Epithelial cell of esophagus (primary cell): ENCODE measurements at regions not wholly inside any gene's neighbourhood (a gene's known extent, or its start where the extent isn't known, plus 50 kb on each side); places are given as distances from the start of the nearest gene placed in this dataset.
A peak's percentile ranks its signal among the peaks of the same experiment; 100 is the strongest.
"Not testable (repeated sequence)": the region's sequence is repeated elsewhere in the genome, so short reads cannot be mapped to it uniquely, and the experiment has no call there.

ENCODE experiments used
- DNase-seq: peaks from one replicate; pipeline ENCODE4 v3.0.0; 2010; ENCODE audit warnings: low read depth
- H3K4me3 ChIP-seq: 2 replicates; pipeline ENCODE4 v1.5.1; 2011; ENCODE audit warnings: mild to moderate bottlenecking, low read length, control low read depth
- TF ChIP-seq, protein P1 (sequence below): IDR thresholded peaks from 2 replicates; pipeline ENCODE4 v1.5.1; 2011; ENCODE audit warnings: low read depth, mild to moderate bottlenecking, low read length, control low read depth, inconsistent platforms; ENCODE audit not compliant: insufficient read depth; ENCODE audit errors: missing control alignments

DNA sequence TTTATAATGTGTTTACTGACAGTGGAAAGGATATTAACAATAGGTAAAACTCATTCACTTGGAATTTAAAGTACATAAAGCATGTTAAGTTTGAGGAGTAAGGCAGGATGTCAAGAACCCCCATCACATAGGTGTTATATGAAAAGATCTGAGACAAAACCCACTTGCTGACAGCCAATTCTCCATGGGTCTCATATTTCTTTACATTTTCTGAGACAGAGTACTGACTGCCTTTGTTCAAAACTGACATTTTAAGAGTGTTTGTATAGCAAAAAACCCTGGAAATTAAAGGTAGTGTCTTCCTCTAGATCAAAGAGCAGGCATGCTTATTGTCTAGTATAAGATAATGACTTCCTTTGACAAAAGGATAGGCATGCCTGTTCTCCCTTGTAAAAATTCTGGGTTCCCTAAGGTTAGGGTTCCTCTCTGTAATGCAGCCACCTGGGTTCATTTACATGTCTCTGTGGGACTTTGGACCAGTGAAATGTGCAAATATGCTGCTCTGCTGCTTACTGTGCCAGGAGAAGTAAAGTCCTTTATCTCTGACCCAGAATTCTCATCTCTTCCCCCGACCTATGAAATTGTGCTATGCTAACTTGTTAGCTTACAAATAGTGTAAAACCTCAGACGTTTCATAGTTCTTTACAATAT is 123.6 kb downstream of the PCDH18 start:
- no peak for DNase-seq
- TF ChIP-seq, protein P1, sequence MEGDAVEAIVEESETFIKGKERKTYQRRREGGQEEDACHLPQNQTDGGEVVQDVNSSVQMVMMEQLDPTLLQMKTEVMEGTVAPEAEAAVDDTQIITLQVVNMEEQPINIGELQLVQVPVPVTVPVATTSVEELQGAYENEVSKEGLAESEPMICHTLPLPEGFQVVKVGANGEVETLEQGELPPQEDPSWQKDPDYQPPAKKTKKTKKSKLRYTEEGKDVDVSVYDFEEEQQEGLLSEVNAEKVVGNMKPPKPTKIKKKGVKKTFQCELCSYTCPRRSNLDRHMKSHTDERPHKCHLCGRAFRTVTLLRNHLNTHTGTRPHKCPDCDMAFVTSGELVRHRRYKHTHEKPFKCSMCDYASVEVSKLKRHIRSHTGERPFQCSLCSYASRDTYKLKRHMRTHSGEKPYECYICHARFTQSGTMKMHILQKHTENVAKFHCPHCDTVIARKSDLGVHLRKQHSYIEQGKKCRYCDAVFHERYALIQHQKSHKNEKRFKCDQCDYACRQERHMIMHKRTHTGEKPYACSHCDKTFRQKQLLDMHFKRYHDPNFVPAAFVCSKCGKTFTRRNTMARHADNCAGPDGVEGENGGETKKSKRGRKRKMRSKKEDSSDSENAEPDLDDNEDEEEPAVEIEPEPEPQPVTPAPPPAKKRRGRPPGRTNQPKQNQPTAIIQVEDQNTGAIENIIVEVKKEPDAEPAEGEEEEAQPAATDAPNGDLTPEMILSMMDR = no peak
- no peak overlapping the region for H3K4me3 ChIP-seq

DNA sequence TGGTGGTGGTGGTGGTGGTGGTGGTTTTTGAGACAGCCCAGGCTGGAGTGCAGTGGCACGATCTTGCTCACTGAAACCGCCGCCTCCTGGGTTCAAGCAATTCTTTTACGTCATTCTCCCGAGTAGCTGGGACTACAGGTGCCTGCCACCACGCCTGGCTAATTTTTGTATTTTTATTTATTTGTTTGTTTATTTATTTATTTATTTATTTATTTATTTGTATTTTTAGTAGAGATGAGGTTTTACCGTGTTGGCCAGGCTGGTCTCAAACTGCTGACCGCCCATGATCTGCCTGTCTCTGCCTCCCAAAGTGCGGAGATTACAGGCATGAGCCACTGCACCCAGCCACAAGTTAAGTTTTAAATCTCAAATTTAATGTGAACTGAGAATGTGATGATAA is 126.5 kb downstream of the PCDH18 start:
- not testable (repeated sequence) for H3K4me3 ChIP-seq, DNase-seq

- no peak for DNase-seq
- H3K4me3 ChIP-seq = no peak overlapping the region
- TF ChIP-seq, protein P1 = no peak
These were observed 138.3 kb downstream of the PCDH18 start for GRCh38 chr4:137394018-137394417.

DNA sequence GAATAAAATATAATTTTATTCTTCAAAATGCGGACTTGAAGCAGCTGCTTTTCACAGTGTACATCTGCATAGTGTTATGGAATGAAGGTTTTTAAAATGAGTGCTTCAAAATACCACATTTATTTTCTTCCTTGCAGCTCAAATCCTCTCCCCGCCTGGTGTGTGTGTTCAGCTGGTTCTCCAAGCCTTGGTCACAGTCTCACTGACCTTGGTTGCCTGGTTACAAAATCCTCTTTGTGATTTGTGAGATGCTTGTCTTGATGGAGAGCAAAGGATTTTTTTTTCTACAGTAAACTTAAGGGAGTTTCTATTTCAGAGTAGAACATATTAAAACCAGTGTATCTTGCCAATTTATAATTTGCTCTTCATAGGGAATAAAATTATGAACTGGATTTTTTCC is 139.2 kb downstream of the PCDH18 start:
- H3K4me3 ChIP-seq = no peak overlapping the region
- DNase-seq = no peak
- TF ChIP-seq, protein P1 = no peak

DNA sequence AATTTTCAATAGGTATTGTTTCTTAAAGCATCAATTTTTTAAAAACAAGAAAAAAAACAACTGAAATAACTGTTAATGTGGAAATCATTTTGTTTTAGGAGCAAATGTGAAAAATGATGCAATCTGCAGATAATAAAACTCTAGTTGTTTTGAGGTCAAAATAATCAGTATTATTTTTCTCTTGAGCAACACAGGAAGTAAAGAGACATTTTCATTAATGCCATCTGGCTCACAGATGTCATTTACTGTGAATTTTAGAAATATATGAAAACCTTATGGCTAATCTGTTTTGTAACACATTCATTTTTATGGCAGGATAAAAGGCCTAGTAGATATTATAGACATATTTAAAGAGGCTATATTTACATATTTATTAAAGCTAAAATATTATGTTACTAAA is 141.6 kb downstream of the PCDH18 start:
- H3K4me3 ChIP-seq = no peak overlapping the region
- DNase-seq = no peak
- TF ChIP-seq, protein P1 = no peak

DNA sequence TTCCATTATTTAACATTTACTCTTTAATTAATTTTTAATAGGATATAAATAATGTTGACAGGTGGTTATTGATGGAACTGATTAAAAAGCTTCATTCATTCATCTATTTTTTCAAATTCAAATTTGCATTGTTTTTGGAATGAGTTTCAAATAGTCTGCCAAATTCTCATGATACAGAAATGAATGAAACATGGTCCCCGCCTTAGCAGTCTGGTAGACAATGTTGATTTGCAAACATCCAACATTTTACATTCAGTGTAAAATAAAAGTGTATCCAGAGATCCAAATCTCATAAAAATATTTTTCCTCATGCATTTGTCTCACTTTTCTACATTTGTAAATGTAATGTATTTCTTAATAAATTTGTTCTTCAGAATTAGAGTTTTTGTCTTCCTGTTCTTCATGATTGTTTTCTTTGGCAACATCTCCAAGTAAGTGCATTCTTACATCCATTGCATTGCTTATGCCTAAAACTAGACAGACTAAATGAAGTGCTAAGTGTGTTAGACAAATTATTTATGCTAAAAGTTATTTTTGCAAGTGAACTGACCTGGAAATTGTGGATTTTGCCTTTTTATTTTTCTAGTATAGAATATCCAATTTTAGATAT is 142.3 kb downstream of the PCDH18 start:
- TF ChIP-seq, protein P1 = no peak
- H3K4me3 ChIP-seq = no peak overlapping the region
- DNase-seq = no peak

- TF ChIP-seq, protein P1 = no peak
- DNase-seq = peak; percentile 10
- H3K4me3 ChIP-seq = no peak overlapping the region
These were observed 144.4 kb downstream of the PCDH18 start for GRCh38 chr4:137387924-137388323.
